GM23338 (cell line): ENCODE measurements at regions not wholly inside any gene's neighbourhood (a gene's known extent, or its start where the extent isn't known, plus 50 kb on each side); places are given as distances from the start of the nearest gene placed in this dataset.

Experiments
- ATAC-seq: fragments of 200-7000 bp; cut with Tn5 transposase; 3 replicates; pipeline ENCODE4 v1.9.1; 2020
- DNase-seq: peaks from one replicate; pipeline ENCODE4 v3.0.0-alpha.2; 2015; ENCODE audit warnings: low spot score
- H2AFZ ChIP-seq: fragments of 200-600 bp; sonication (generic); 2 replicates; pipeline ENCODE4 v1.8.0; 2016; ENCODE audit warnings: antibody characterized with exemption, mild to moderate bottlenecking, moderate library complexity
- H3F3A ChIP-seq: fragments of 200-600 bp; sonication (generic); replicated peaks from 2 replicates; pipeline ENCODE4 v1.8.0; 2017; ENCODE audit warnings: antibody characterized with exemption, mixed run types, low read depth
- H3K27ac ChIP-seq: fragments of 200-600 bp; sonication (generic); 2 replicates; pipeline ENCODE4 v1.6.1; 2016; ENCODE audit warnings: low read depth
- H3K27me3 ChIP-seq: fragments of 200-600 bp; sonication (generic); 2 replicates; pipeline ENCODE4 v1.8.0; 2016; ENCODE audit warnings: mild to moderate bottlenecking, mixed run types, moderate library complexity; ENCODE audit not compliant: insufficient read depth
- H3K36me3 ChIP-seq: fragments of 200-600 bp; sonication (generic); 2 replicates; pipeline ENCODE4 v1.8.0; 2016; ENCODE audit warnings: mild to moderate bottlenecking; ENCODE audit not compliant: insufficient read depth
- H3K4me1 ChIP-seq: fragments of 200-600 bp; sonication (generic); 2 replicates; pipeline ENCODE4 v1.8.0; 2016; ENCODE audit warnings: mild to moderate bottlenecking, moderate library complexity; ENCODE audit not compliant: insufficient read depth
- H3K4me2 ChIP-seq: fragments of 200-600 bp; sonication (generic); 2 replicates; pipeline ENCODE4 v1.7.1; 2017; ENCODE audit warnings: mixed run types
- H3K4me3 ChIP-seq: fragments of 200-600 bp; sonication (generic); 2 replicates; pipeline ENCODE4 v1.6.1; 2016; ENCODE audit warnings: mixed run types
- H3K79me2 ChIP-seq: fragments of 200-600 bp; sonication (generic); replicated peaks from 2 replicates; pipeline ENCODE4 v1.8.0; 2017; ENCODE audit warnings: mild to moderate bottlenecking; ENCODE audit not compliant: insufficient read depth
- H3K9me2 ChIP-seq: fragments of 200-600 bp; sonication (generic); 2 replicates; pipeline ENCODE4 v1.8.0; 2017; ENCODE audit not compliant: insufficient read depth
- H4K20me1 ChIP-seq: fragments of 200-600 bp; sonication (generic); replicated peaks from 2 replicates; pipeline ENCODE4 v1.8.0; 2017; ENCODE audit warnings: mild to moderate bottlenecking; ENCODE audit not compliant: insufficient read depth
- H3K27ac Mint-ChIP-seq: 2 replicates; pipeline ENCODE4 v1.8.0; 2020; ENCODE audit warnings: inconsistent platforms, mild to moderate bottlenecking, moderate library complexity, mixed read lengths
- H3K27me3 Mint-ChIP-seq: 3 replicates; pipeline ENCODE4 v1.8.0; 2022; ENCODE audit warnings: low read depth, mild to moderate bottlenecking, moderate library complexity, mixed read lengths, inconsistent platforms; ENCODE audit not compliant: insufficient read depth, poor library complexity
- H3K36me3 Mint-ChIP-seq: 3 replicates; pipeline ENCODE4 v1.8.0; 2021; ENCODE audit warnings: low read depth, mild to moderate bottlenecking, inconsistent platforms, moderate library complexity, mixed read lengths
- H3K4me1 Mint-ChIP-seq: 3 replicates; pipeline ENCODE4 v1.8.0; 2020; ENCODE audit warnings: mild to moderate bottlenecking, inconsistent platforms, mixed read lengths
- H3K4me3 Mint-ChIP-seq: 3 replicates; pipeline ENCODE4 v1.8.0; 2021; ENCODE audit warnings: moderate library complexity, mild to moderate bottlenecking, inconsistent platforms, mixed read lengths
- H3K9me3 Mint-ChIP-seq: 3 replicates; pipeline ENCODE4 v1.8.0; 2020; ENCODE audit warnings: moderate library complexity, mild to moderate bottlenecking, inconsistent platforms, mixed read lengths
- CREB1 ChIP-seq: fragments of 250-450 bp; sonication (Bioruptor Pico); IDR thresholded peaks from 2 replicates; pipeline ENCODE4 v1.5.0; 2020; ENCODE audit warnings: low read depth, mild to moderate bottlenecking, moderate library complexity
- EZH2 ChIP-seq: fragments of 200-600 bp; sonication (generic); IDR thresholded peaks from one replicate; pipeline ENCODE4 v1.8.0; 2017; ENCODE audit warnings: antibody characterized with exemption, mild to moderate bottlenecking, low read depth; ENCODE audit not compliant: unreplicated experiment
- STAT1 ChIP-seq: IDR thresholded peaks from one replicate; pipeline ENCODE4 v1.6.1; 2016; ENCODE audit warnings: antibody characterized with exemption; ENCODE audit not compliant: unreplicated experiment
- TF ChIP-seq, protein P1 (sequence below): fragments of 250-450 bp; sonication (Bioruptor Pico); IDR thresholded peaks from 2 replicates; pipeline ENCODE4 v1.5.0; 2020; ENCODE audit warnings: mild to moderate bottlenecking, moderate library complexity
- TF ChIP-seq, protein P2 (sequence below), 2 experiments: fragments of 200-600 bp in 1 of 2; sonication (generic) in 1 of 2; conservative IDR thresholded peaks; 2 replicates each; pipeline versions ENCODE4 v1.5.1 to v1.6.1; 2016 to 2017; ENCODE audit warnings: antibody characterized with exemption in 2 of 2, low read depth in 2 of 2, mild to moderate bottlenecking in 2 of 2, moderate library complexity in 1 of 2

DNA sequence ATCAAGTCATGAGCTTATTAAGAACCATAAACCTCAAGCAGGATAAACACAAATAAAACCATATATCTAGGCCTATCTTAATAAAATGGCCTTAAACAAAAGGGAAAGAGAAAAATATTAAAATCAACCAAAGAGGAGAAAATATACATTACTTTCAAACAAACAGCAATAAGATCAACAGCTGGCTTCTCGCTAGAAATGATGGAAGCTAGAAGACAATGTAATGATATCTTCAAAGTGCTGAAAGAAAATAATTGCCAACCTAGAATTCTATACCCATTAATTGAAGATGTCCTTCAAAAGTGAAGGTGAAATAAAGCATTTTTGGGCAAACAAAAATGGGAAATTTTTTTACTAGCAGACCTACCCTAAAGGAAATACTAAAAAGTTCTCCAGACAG, 142.9 kb upstream of the PODXL start (continued):
- TF ChIP-seq, protein P1, sequence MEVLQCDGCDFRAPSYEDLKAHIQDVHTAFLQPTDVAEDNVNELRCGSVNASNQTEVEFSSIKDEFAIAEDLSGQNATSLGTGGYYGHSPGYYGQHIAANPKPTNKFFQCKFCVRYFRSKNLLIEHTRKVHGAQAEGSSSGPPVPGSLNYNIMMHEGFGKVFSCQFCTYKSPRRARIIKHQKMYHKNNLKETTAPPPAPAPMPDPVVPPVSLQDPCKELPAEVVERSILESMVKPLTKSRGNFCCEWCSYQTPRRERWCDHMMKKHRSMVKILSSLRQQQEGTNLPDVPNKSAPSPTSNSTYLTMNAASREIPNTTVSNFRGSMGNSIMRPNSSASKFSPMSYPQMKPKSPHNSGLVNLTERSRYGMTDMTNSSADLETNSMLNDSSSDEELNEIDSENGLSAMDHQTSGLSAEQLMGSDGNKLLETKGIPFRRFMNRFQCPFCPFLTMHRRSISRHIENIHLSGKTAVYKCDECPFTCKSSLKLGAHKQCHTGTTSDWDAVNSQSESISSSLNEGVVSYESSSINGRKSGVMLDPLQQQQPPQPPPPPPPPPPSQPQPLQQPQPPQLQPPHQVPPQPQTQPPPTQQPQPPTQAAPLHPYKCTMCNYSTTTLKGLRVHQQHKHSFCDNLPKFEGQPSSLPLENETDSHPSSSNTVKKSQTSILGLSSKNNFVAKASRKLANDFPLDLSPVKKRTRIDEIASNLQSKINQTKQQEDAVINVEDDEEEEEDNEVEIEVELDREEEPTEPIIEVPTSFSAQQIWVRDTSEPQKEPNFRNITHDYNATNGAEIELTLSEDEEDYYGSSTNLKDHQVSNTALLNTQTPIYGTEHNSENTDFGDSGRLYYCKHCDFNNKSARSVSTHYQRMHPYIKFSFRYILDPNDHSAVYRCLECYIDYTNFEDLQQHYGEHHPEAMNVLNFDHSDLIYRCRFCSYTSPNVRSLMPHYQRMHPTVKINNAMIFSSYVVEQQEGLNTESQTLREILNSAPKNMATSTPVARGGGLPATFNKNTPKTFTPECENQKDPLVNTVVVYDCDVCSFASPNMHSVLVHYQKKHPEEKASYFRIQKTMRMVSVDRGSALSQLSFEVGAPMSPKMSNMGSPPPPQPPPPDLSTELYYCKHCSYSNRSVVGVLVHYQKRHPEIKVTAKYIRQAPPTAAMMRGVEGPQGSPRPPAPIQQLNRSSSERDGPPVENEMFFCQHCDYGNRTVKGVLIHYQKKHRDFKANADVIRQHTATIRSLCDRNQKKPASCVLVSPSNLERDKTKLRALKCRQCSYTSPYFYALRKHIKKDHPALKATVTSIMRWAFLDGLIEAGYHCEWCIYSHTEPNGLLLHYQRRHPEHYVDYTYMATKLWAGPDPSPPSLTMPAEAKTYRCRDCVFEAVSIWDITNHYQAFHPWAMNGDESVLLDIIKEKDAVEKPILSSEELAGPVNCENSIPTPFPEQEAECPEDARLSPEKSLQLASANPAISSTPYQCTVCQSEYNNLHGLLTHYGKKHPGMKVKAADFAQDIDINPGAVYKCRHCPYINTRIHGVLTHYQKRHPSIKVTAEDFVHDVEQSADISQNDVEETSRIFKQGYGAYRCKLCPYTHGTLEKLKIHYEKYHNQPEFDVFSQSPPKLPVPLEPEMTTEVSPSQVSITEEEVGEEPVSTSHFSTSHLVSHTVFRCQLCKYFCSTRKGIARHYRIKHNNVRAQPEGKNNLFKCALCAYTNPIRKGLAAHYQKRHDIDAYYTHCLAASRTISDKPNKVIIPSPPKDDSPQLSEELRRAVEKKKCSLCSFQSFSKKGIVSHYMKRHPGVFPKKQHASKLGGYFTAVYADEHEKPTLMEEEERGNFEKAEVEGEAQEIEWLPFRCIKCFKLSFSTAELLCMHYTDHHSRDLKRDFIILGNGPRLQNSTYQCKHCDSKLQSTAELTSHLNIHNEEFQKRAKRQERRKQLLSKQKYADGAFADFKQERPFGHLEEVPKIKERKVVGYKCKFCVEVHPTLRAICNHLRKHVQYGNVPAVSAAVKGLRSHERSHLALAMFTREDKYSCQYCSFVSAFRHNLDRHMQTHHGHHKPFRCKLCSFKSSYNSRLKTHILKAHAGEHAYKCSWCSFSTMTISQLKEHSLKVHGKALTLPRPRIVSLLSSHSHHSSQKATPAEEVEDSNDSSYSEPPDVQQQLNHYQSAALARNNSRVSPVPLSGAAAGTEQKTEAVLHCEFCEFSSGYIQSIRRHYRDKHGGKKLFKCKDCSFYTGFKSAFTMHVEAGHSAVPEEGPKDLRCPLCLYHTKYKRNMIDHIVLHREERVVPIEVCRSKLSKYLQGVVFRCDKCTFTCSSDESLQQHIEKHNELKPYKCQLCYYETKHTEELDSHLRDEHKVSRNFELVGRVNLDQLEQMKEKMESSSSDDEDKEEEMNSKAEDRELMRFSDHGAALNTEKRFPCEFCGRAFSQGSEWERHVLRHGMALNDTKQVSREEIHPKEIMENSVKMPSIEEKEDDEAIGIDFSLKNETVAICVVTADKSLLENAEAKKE (CRISPR knock-in tag), result no peak
- no peak for TF ChIP-seq EZH2
- no peak for TF ChIP-seq CREB1

DNA sequence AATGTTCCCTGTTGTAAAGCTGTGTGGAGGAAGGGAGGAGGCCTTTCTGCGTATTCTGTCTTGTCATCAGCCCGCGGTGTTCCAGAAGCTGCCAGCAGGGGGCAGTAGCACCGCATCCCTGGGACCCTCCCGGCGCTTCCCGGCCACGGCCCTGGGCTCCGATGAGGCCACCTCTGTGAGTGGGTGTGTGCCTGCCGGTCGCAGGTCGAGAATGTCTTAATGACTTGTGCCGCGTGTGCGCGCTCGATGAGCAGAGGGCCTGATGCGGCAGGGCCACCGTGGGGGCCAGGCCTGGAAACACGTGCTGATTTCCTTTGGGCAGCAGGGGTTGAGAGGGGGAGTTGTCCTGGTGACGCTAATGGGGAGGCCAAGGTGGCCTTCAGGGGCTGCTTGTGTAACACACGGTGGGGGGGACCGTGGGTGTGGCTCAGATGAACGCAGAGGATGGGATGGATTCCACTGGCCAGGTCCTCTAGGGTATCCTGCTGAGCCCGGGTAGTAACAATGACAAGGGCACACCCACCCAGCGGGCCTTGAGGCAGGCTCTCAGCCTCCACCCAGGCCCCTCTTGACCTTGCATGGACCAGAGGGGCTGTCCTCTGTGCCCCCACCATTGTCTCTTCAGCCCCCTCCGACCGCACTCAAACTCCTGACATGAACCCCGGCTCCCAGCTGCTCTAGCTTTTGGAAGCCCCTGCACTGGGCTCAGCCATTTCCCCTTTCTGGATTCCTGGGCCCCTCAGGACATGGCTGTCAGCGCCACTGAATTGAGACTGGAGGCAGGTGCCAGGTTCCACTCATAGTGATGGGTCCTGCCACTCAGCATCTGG, 135.9 kb upstream of the PODXL start:
- H4K20me1 ChIP-seq, result no peaks in the 10 kb centered on the region
- Mint-ChIP-seq H3K4me3 (peak overlapping the region; percentile 47; the same call in 2 of the 3 replicates), H3K27ac (no peak overlapping the region), H3K4me1 (peaks cover 12% of the 10 kb centered on the region), H3K36me3 (no peaks in the 10 kb centered on the region), H3K9me3 (no peaks in the 10 kb centered on the region), H3K27me3 (peaks cover 23% of the 10 kb centered on the region)
- peak overlapping the region; percentile 98 for H2AFZ ChIP-seq
- H3K4me2 ChIP-seq, result peak overlapping the region; percentile 71; the same call in 1 of the 2 replicates
- DNase-seq (peak; percentile 91), ATAC-seq (peak; percentile 87)
- TF ChIP-seq CREB1, result peak; percentile 62
- TF ChIP-seq EZH2, result no peak
- no peak for TF ChIP-seq STAT1
- TF ChIP-seq, protein P2, sequence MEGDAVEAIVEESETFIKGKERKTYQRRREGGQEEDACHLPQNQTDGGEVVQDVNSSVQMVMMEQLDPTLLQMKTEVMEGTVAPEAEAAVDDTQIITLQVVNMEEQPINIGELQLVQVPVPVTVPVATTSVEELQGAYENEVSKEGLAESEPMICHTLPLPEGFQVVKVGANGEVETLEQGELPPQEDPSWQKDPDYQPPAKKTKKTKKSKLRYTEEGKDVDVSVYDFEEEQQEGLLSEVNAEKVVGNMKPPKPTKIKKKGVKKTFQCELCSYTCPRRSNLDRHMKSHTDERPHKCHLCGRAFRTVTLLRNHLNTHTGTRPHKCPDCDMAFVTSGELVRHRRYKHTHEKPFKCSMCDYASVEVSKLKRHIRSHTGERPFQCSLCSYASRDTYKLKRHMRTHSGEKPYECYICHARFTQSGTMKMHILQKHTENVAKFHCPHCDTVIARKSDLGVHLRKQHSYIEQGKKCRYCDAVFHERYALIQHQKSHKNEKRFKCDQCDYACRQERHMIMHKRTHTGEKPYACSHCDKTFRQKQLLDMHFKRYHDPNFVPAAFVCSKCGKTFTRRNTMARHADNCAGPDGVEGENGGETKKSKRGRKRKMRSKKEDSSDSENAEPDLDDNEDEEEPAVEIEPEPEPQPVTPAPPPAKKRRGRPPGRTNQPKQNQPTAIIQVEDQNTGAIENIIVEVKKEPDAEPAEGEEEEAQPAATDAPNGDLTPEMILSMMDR (conservative IDR thresholded peaks at IDR 0.05; ENCODE audit: low read depth in 2 of 2), result peak; percentile 97 to 100
- H3K9me2 ChIP-seq, result 0 out of 2 replicates have a peak, but pooled peaks cover under 1% of the 10 kb centered on the region
- peak overlapping the region; percentile 36; the same call in 1 of the 2 replicates for H3K4me3 ChIP-seq
- 0 out of 2 replicates have a peak, but pooled peaks cover 2% of the 10 kb centered on the region for H3F3A ChIP-seq
- H3K27me3 ChIP-seq, result no peaks in the 10 kb centered on the region
- no peaks in the 10 kb centered on the region for H3K36me3 ChIP-seq
- H3K27ac ChIP-seq, result no peak overlapping the region
- no peaks in the 10 kb centered on the region; the same call in 1 of the 2 replicates for H3K4me1 ChIP-seq
- no peaks in the 10 kb centered on the region for H3K79me2 ChIP-seq
